Body of pancreas (tissue), 4 donors: ENCODE measurements at regions not wholly inside any gene's neighbourhood (a gene's known extent, or its start where the extent isn't known, plus 50 kb on each side); places are given as distances from the start of the nearest gene placed in this dataset.

Experiments
- POLR2A ChIP-seq, 3 donors: fragments of 450-650 bp; IDR thresholded peaks; one replicate each; pipeline ENCODE4 v1.6.1; 2016; ENCODE audit warnings: antibody characterized with exemption in 3 of 3, mild to moderate bottlenecking in 2 of 3
- TF ChIP-seq, protein P1 (sequence below), 7 experiments: fragments of 450-650 bp in 4 of 7; fragments of 200-600 bp in 3 of 7; sonication (generic) in 3 of 7; IDR thresholded peaks; one replicate each; pipeline ENCODE4 v1.5.1; 2016 to 2019; ENCODE audit warnings: antibody characterized with exemption in 7 of 7

DNA sequence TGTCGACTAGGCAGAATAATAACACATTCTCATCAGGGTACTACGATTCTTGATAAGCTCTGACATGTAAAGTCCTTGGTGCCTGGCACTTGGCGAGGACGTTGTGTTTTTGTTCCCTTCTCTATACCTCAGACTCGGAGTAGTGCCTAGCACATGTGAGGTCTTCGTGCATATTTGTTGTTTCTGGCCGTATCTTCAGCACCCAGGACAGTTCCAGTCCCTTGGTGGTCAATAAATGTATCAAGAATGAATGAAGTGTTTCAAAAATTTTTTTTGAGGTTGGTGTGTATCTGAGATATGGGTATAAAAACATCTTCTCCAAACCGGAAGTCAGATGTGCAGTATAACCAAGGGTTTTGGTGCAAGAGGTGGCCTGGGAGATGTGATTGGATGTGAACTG lies 198.2 kb downstream of the AACS start:
- TF ChIP-seq, protein P1, sequence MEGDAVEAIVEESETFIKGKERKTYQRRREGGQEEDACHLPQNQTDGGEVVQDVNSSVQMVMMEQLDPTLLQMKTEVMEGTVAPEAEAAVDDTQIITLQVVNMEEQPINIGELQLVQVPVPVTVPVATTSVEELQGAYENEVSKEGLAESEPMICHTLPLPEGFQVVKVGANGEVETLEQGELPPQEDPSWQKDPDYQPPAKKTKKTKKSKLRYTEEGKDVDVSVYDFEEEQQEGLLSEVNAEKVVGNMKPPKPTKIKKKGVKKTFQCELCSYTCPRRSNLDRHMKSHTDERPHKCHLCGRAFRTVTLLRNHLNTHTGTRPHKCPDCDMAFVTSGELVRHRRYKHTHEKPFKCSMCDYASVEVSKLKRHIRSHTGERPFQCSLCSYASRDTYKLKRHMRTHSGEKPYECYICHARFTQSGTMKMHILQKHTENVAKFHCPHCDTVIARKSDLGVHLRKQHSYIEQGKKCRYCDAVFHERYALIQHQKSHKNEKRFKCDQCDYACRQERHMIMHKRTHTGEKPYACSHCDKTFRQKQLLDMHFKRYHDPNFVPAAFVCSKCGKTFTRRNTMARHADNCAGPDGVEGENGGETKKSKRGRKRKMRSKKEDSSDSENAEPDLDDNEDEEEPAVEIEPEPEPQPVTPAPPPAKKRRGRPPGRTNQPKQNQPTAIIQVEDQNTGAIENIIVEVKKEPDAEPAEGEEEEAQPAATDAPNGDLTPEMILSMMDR (IDR thresholded peaks at IDR 0.05) = no peak
- TF ChIP-seq POLR2A (IDR thresholded peaks at IDR 0.05) = no peak
